Epithelial cell of esophagus (primary cell): ENCODE measurements at regions not wholly inside any gene's neighbourhood (a gene's known extent, or its start where the extent isn't known, plus 50 kb on each side); places are given as distances from the start of the nearest gene placed in this dataset.

Experiments
- DNase-seq: peaks from one replicate; pipeline ENCODE4 v3.0.0; 2010; ENCODE audit warnings: low read depth
- H3K4me3 ChIP-seq: 2 replicates; pipeline ENCODE4 v1.5.1; 2011; ENCODE audit warnings: mild to moderate bottlenecking, low read length, control low read depth
- TF ChIP-seq, protein P1 (sequence below): IDR thresholded peaks from 2 replicates; pipeline ENCODE4 v1.5.1; 2011; ENCODE audit warnings: low read depth, mild to moderate bottlenecking, low read length, control low read depth, inconsistent platforms; ENCODE audit not compliant: insufficient read depth; ENCODE audit errors: missing control alignments

DNA sequence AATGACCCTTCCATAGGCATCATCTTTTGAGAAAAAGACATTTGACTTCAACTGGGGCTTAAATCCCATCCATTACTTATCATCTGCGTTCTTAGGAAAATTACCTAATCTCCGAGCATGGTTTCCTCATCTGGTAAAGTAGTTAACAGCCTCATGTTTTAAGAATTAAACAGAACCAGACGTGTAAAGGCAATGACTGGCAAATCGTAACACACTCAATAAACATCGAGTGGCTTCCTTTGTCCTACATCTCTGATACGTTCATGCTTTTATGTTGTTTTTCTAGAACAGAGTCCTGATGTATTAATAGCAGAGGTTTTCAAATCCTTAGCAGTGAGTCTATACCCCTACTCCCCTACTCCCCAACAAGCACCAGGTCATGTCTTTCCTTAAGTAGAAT lies 189.7 kb upstream of the RGS6 start:
- H3K4me3 ChIP-seq, result no peak overlapping the region
- DNase-seq, result peak; percentile 78
- TF ChIP-seq, protein P1, sequence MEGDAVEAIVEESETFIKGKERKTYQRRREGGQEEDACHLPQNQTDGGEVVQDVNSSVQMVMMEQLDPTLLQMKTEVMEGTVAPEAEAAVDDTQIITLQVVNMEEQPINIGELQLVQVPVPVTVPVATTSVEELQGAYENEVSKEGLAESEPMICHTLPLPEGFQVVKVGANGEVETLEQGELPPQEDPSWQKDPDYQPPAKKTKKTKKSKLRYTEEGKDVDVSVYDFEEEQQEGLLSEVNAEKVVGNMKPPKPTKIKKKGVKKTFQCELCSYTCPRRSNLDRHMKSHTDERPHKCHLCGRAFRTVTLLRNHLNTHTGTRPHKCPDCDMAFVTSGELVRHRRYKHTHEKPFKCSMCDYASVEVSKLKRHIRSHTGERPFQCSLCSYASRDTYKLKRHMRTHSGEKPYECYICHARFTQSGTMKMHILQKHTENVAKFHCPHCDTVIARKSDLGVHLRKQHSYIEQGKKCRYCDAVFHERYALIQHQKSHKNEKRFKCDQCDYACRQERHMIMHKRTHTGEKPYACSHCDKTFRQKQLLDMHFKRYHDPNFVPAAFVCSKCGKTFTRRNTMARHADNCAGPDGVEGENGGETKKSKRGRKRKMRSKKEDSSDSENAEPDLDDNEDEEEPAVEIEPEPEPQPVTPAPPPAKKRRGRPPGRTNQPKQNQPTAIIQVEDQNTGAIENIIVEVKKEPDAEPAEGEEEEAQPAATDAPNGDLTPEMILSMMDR, result no peak

DNA sequence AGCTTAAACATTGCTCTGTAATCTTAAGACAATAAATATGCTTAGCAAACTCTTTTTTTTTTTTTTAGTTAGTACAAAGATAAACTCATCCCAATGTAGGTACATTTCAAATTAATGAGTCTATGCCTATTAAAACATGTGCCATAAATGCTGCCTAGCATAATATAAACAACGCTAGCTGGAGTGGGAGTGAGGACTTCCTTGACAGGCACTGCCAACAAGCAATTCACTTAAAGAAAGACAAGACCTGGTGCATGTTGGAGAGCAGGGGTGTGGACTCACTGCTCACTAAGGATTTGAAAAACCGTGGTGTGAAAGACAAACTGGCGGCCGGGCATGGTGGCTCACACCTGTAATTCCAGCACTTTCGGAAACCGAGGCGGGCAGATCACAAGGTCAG lies 187.2 kb upstream of the RGS6 start:
- no peak overlapping the region for H3K4me3 ChIP-seq
- no peak for DNase-seq
- TF ChIP-seq, protein P1, result no peak

DNA sequence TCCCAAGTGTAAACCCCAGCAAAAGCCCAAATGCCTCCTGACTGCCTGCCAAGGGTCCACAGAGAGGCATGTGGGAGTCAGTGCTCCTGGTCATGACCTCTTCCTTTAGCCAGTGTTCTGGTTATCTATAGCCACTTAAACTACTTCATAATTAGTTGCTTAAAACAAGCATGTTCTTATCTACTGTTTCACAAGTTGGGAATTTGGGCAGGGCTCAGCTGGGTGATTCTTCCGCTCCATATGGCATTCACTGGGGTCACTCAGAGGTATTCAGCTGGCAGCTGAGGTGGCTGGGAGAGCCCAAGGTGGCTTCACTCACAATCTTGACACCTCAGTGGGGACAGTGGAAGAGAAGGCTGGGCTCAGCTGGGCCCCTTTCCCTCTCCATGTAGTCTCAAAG lies 184.0 kb upstream of the RGS6 start:
- TF ChIP-seq, protein P1, result no peak
- no peak for DNase-seq
- no peak overlapping the region for H3K4me3 ChIP-seq

DNA sequence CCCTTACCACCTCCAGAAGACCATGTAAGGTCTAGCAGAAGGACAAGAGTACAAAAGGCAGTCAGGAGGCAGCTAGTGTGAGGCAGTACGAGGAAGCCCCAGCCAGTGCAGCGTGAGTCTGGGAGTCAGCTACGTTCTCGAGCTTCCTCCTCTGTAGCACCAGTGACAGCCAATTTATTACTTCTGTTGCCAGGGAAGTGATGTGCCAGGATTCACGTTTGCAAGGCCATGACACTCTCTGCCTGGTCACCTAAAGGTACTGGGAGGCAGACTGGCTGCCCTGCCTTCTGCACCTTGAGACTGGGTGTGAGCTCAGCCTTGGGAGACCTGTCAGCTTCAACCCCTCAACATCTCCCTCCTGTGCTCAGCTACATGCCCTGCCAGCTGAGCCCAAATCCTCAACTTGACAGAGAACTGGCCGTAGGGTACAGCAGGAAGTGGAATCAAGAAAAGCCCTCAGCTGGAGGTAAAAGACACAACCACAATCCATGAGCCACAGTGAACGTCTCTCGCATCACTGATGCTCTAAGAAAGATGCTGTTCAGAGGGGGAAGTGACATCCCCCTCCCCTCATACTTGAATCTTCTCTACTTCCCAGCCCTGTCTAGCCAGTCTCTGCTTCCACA lies 182.5 kb upstream of the RGS6 start:
- TF ChIP-seq, protein P1, result no peak
- H3K4me3 ChIP-seq, result no peak overlapping the region
- DNase-seq, result no peak

DNA sequence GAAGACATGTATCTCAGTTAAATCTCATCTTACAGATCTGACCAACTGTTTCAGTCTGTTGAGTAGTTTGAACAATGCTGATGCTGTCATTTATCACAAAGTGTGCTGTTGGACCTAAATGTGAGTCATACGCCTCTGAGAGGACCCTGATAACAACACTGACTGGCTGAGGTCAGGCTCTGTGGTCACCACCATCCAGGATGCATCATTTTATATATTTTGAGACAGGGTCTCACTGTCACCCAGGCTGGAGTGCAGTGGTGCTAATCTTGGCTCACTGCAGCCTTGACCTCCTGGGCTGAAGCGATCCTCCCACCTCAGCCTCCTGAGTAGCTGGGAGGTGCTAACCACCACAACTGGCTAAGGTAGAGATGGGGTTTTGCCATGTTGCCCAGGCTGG lies 181.0 kb upstream of the RGS6 start:
- no peak overlapping the region for H3K4me3 ChIP-seq
- DNase-seq, result no peak
- TF ChIP-seq, protein P1, result no peak

DNA sequence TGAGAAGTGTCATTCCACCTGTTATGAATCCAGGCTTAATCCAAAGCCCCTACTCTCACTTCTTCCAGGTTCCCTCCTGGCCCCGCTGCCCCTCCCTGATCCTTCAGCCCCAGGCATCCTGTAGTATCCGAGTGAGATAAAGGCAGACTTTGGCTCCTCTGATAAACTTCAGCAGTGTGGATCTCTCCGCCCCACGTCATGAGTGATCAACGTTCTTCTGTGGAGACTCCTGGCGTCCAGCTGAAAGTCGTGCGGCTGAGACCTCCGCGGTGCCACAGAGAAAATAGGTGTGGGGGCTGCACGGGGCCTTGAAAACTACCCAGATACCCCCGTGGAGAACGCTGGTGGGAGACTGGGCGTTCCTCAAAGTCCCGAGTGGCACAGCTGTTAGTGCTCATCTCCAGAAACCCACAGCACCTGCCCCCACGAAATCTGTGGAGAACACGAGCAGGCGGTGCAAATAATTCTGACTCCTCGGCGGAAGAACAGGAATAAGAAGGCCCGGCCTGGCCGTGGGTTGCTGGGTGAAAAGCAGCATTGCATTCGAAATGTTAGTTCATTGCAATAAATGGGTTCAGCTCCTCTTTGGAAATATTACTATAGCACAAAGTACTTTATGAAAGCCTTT lies 180.0 kb upstream of the RGS6 start:
- no peak overlapping the region for H3K4me3 ChIP-seq
- DNase-seq, result no peak
- TF ChIP-seq, protein P1, result no peak
